HG03196 (cell line): ENCODE measurements at regions not wholly inside any gene's neighbourhood (a gene's known extent, or its start where the extent isn't known, plus 50 kb on each side); places are given as distances from the start of the nearest gene placed in this dataset.

ENCODE experiments used
- ATAC-seq: cut with Tn5 transposase; IDR thresholded peaks from one replicate; pipeline ENCODE4 v1.9.1; 2021; ENCODE audit not compliant: unreplicated experiment

- no peak for ATAC-seq
These were observed 353.7 kb upstream of the NBEA start for GRCh38 chr13:34588362-34588761.

- ATAC-seq = no peak
These were observed 352.5 kb upstream of the NBEA start for GRCh38 chr13:34589581-34589980.

- ATAC-seq = no peak
These were observed 350.9 kb upstream of the NBEA start for GRCh38 chr13:34591129-34591528.

- ATAC-seq = no peak
These were observed 350.1 kb upstream of the NBEA start for GRCh38 chr13:34591900-34592529.

GRCh38 chr13:34593658-34594057 is 348.4 kb upstream of the NBEA start:
- ATAC-seq = no peak

- no peak for ATAC-seq
These were observed 347.6 kb upstream of the NBEA start for GRCh38 chr13:34594507-34594906.

GRCh38 chr13:34608331-34608730 is 333.7 kb upstream of the NBEA start:
- ATAC-seq = no peak

- no peak for ATAC-seq
These were observed 330.4 kb upstream of the NBEA start for GRCh38 chr13:34611671-34612070.

GRCh38 chr13:34617473-34618083 is 324.5 kb upstream of the NBEA start:
- no peak for ATAC-seq

GRCh38 chr13:34618654-34619053 is 323.4 kb upstream of the NBEA start:
- no peak for ATAC-seq

- ATAC-seq = no peak
These were observed 322.7 kb upstream of the NBEA start for GRCh38 chr13:34619326-34619725.

- no peak for ATAC-seq
These were observed 321.8 kb upstream of the NBEA start for GRCh38 chr13:34620074-34620850.

GRCh38 chr13:34620862-34621261 is 321.2 kb upstream of the NBEA start:
- no peak for ATAC-seq

- ATAC-seq = no peak
These were observed 318.7 kb upstream of the NBEA start for GRCh38 chr13:34623331-34623730.

GRCh38 chr13:34627509-34628208 is 314.4 kb upstream of the NBEA start:
- ATAC-seq = no peak

GRCh38 chr13:34628209-34628682 is 313.8 kb upstream of the NBEA start:
- no peak for ATAC-seq

- no peak for ATAC-seq
These were observed 307.6 kb upstream of the NBEA start for GRCh38 chr13:34634448-34634847.

GRCh38 chr13:34637138-34637537 is 304.9 kb upstream of the NBEA start:
- no peak for ATAC-seq

GRCh38 chr13:34637636-34638035 is 304.4 kb upstream of the NBEA start:
- ATAC-seq = no peak

- no peak for ATAC-seq
These were observed 303.2 kb upstream of the NBEA start for GRCh38 chr13:34638897-34639296.

GRCh38 chr13:34640179-34640992 is 301.7 kb upstream of the NBEA start:
- ATAC-seq = no peak
